ENCODE measurements at regions not wholly inside any gene's neighbourhood (a gene's known extent, or its start where the extent isn't known, plus 50 kb on each side); places are given as distances from the start of the nearest gene placed in this dataset.

DNA sequence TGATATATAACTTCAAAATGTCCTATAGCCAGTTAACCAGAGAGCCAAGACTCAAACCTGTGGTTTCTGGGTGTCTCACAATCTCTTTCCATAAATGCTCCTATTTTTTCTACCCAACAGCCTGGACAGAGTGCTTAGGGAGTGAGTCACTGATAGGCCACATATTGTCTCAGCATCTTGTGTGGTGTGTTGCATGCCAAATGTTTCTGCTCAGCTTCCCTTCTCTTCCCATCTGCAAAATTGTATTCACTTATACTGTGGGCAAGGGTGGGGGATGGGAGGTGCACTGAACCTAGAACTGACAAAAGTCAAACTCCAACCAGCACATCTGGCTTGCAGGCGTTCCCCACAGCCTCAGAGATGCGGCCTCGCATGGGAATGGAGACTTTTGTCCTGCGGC, 123.3 kb downstream of the KCNA5 start:
- TF ChIP-seq POLR2A (IDR thresholded peaks at IDR 0.05) = no peak
- TF ChIP-seq, protein P1, sequence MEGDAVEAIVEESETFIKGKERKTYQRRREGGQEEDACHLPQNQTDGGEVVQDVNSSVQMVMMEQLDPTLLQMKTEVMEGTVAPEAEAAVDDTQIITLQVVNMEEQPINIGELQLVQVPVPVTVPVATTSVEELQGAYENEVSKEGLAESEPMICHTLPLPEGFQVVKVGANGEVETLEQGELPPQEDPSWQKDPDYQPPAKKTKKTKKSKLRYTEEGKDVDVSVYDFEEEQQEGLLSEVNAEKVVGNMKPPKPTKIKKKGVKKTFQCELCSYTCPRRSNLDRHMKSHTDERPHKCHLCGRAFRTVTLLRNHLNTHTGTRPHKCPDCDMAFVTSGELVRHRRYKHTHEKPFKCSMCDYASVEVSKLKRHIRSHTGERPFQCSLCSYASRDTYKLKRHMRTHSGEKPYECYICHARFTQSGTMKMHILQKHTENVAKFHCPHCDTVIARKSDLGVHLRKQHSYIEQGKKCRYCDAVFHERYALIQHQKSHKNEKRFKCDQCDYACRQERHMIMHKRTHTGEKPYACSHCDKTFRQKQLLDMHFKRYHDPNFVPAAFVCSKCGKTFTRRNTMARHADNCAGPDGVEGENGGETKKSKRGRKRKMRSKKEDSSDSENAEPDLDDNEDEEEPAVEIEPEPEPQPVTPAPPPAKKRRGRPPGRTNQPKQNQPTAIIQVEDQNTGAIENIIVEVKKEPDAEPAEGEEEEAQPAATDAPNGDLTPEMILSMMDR (IDR thresholded peaks at IDR 0.05) = no peak
- TF ChIP-seq EP300 (IDR thresholded peaks at IDR 0.05) = no peak

Measured in ovary (tissue), 3 donors.